GM18508 (cell line): ENCODE measurements at regions not wholly inside any gene's neighbourhood (a gene's known extent, or its start where the extent isn't known, plus 50 kb on each side); places are given as distances from the start of the nearest gene placed in this dataset.
"Not testable (repeated sequence)": the region's sequence is repeated elsewhere in the genome, so short reads cannot be mapped to it uniquely, and the experiment has no call there.

ENCODE experiments used
- ATAC-seq: cut with Tn5 transposase; IDR thresholded peaks from one replicate; pipeline ENCODE4 v1.9.1; 2021; ENCODE audit warnings: moderate number of reproducible peaks; ENCODE audit not compliant: insufficient read depth, unreplicated experiment

DNA sequence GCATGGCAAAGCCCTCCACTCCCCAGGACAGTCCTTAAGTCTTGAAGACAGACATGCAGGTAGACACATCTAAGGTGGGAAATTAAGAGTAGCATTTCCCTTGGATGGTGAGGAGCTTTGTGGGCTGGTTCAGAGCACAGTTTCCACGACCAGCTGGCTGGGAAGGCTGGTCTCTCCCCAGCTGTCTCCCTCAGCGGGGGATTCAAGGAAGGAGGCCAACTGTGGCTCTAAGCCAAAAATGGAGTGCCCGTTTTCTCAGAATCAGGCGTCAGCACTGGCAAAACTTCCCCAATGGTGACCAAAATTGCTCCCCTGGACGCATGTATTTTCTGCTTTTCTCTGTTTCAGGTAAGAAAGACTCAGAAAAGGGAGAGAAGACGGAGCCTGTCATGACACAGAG lies 230.6 kb upstream of the FZD8 start:
- ATAC-seq: no peak

- no peak for ATAC-seq
These were observed 228.7 kb upstream of the FZD8 start for GRCh38 chr10:35870665-35871310.

GRCh38 chr10:35858676-35859283 lies 216.7 kb upstream of the FZD8 start:
- not testable (repeated sequence) for ATAC-seq

DNA sequence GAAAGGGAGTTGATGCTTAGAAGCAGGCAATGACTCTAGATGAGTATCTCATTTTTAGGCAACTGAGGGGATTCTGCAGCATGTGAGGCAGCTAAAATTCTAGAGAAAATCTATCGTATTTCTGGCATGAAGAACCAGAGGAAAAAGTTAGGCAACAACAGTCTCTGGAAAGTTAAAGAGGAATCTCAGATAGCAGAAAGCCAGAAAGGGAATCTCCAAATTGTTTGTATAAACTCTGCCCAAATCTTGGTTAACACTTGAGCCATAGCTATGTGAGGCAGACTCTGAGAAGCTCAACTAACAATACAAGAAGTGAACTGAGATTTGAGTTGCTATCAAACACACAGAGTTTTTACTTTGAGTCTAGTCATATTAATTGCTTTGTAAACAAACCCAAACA lies 215.8 kb upstream of the FZD8 start:
- ATAC-seq: no peak

DNA sequence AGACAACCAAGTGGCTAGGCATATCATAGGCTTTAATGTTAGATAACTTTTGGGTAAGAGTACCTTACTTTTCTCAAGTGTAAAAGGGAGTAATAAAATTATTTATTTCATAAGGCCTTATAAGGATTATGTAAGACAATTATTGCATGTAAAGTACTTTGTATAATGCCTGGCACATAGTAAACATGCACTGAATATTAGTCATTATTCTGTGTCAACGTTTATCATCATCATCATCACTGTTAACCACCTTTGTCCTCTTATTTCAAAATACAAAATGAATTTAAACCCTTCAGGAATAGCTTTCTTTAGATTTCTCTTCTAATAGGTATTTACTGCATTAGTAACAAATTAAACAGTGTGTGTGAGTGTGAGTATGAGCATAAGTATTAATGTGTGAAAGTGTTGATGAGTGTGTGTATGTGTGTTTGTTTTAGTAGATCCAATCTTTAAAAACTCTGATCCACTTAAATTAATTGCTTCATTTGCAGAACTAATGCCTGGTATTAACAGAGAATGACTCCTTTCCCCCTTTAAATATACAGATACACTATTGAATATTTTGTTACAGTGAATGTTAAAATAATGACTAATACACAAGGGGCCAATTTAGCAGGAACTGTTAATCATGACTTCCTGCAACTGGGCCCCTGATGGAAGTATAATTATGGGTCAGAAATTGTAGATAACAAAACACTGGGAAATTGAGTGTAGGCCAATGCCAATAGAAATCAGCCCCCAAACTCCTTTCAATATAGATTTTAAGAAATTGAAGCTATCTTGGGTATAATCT lies 213.3 kb upstream of the FZD8 start:
- ATAC-seq: no peak

DNA sequence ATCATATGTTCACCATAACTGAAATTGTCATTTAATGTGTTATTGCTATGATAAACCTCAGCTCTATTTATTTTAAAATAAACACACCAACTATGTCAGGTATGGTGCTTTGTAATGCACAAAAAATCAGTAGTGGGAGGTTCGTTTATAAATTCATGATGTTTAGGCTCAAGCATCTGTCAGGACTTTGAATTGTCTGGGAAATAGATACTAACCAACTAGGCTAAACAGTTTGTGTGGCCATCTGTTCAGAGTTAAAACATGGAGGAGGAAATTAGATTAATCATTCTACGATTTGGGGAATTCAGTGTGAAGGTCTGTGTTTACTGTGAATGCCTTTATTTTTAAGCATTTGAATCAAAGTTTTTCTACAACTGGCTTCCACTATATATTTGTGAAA lies 212.6 kb upstream of the FZD8 start:
- no peak for ATAC-seq

DNA sequence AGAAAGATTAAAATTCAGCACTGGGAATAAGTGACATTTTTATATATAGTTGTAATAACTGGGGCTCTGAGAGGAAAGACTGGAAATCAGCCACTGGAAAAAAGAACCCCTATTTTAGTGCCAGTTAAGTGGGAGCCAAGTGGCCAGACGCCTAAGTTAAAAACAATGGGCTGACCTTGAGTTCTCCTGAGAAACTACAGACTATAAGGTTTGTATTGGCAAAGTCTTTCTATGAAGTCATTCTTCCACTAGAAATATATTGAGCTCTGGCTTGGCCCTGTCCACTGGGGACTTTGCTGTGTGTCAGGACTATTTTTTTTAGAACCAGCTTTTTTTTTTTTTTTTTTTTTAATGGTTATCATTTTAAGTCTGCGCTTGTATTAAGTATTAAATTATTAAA lies 210.6 kb upstream of the FZD8 start:
- no peak for ATAC-seq

- no peak for ATAC-seq
These were observed 206.3 kb upstream of the FZD8 start for GRCh38 chr10:35848412-35848811.

GRCh38 chr10:35844686-35845085 lies 202.6 kb upstream of the FZD8 start:
- no peak for ATAC-seq

GRCh38 chr10:35843524-35844181 lies 201.6 kb upstream of the FZD8 start:
- no peak for ATAC-seq

- no peak for ATAC-seq
These were observed 196.0 kb upstream of the FZD8 start for GRCh38 chr10:35838054-35838453.

DNA sequence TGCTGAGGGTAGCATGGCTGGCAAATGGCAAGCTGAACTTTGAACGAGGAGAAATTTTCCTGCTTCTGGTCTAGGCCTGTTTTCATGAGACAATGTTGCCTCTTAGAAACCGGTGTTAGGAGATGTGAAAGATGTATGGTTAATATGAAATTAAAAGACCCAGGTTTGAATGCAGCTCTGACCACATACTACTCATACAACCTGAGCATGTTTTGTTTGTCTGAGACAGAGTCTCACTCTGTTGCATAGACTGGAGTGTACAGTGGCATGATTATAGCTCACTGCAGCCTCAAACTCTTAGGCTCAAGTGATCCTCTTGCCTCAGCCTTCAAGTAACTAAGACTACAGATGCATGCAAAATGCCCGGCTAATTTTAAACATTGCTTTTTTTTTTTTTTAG lies 193.4 kb upstream of the FZD8 start:
- no peak for ATAC-seq

- no peak for ATAC-seq
These were observed 192.9 kb upstream of the FZD8 start for GRCh38 chr10:35834877-35835494.

DNA sequence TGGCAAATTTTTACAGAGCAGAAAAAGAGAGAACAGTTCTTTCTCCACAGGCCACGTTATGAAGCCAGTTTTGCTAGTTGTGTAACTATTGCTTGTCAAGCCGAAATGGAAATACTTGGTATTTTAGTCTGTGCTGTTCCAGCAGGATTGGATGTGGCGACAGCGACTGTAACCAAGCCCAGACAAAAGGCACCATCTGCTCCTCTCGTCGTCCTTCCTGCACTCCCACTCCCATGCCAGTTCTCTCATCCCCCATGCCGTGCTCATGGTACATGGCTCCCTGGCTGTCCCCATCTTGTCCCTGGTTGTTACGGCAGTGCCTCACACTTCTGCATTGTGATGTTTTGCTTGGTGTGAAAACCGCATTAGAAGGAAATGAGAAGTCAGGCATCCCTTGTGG lies 185.7 kb upstream of the FZD8 start:
- ATAC-seq: no peak

GRCh38 chr10:35824704-35825103 lies 182.6 kb upstream of the FZD8 start:
- no peak for ATAC-seq

DNA sequence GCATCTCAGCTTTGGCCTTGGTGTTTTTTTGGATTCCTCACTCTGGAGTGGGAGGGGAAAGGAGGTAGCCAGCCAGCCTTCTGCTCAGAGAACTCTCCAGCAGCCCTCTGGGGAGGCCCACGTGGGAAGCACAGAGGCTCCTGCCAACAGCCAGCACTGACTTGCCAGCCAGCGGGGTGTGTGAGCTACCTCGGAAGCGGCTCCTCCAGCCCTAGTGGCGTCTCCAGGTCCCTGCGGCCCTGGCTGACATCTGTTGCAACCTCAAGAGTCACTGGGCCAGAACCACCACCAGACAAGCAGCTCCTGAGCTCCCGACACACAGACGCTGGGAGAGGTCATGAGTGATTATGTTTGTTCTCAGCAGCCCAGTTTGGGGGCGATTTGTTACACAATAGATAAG lies 180.2 kb upstream of the FZD8 start:
- ATAC-seq: no peak

DNA sequence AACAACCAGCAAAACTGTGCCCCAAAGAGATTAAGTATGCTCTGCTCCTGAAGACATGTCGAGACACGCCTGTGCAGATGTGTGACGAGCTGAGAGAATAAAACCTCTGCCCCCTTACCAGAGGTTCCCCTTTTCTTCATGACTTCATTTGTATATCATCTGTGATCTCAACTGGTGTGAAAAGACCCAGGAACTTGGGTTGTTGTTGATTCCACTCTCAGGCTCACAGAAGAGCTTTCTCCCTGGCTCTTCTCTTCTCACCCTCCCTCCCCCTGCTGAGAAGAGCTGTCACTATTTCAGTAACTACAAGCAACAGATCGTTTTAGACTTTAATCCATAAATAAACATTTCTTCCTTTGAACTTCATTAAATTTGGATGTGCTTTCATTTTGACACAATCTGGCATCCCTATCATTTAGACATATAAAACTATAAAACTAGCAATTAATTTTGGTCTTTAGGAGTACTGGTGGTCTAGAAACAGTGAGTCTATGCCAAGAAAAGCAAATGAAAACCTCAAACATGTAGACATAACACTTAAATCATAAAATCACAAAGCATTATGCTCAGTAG lies 179.3 kb upstream of the FZD8 start:
- peak; percentile 75 for ATAC-seq

GRCh38 chr10:35819736-35820135 lies 177.6 kb upstream of the FZD8 start:
- no peak for ATAC-seq

- no peak for ATAC-seq
These were observed 176.9 kb upstream of the FZD8 start for GRCh38 chr10:35819011-35819410.

DNA sequence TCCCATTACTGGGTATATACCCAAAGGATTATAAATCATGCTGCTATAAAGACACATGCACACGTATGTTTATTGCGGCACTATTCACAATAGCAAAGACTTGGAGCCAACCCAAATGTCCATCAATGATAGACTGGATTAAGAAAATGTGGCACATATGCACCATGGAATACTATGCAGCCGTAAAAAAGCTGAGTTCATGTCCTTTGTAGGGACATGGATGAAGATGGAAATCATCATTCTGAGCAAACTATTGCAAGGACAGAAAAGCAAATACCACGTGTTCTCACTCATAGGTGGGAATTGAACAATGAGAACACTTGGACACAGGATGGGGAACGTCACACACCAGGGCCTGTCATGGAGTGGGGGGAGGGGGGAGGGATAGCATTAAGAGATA lies 175.0 kb upstream of the FZD8 start:
- not testable (repeated sequence) for ATAC-seq
